Mammary epithelial cell (primary cell): ENCODE measurements at regions not wholly inside any gene's neighbourhood (a gene's known extent, or its start where the extent isn't known, plus 50 kb on each side); places are given as distances from the start of the nearest gene placed in this dataset.

Source experiments
- CTCF ChIP-seq, 2 donors: IDR thresholded peaks in 1 of 2; conservative IDR thresholded peaks in 1 of 2; 2 replicates each; pipeline ENCODE4 v1.5.1; 2011 to 2012; ENCODE audit warnings: inconsistent platforms in 2 of 2, low read length in 2 of 2, mild to moderate bottlenecking in 2 of 2, control low read depth in 1 of 2, low read depth in 1 of 2; ENCODE audit not compliant: insufficient read depth in 1 of 2; ENCODE audit errors: extremely low read depth in 1 of 2
- EZH2 ChIP-seq: IDR thresholded peaks from 2 replicates; pipeline ENCODE4 v1.6.1; 2012; ENCODE audit warnings: low read length, inconsistent platforms, borderline replicate concordance

- TF ChIP-seq CTCF (conservative IDR thresholded peaks at IDR 0.05 in 1 of 2, IDR thresholded peaks at IDR 0.05 in 1 of 2; ENCODE audit: extremely low read depth in 1 of 2, insufficient read depth in 1 of 2, low read depth in 1 of 2, low read length in 2 of 2) = no peak
- no peak for TF ChIP-seq EZH2
These were observed 88.0 kb downstream of the EDEM1 start for GRCh38 chr3:5275529-5275928.
